SIG-M5 treated with dmso at 0.1 percent for 504 hours (cell line): ENCODE measurements at regions not wholly inside any gene's neighbourhood (a gene's known extent, or its start where the extent isn't known, plus 50 kb on each side); places are given as distances from the start of the nearest gene placed in this dataset.
"Not testable (repeated sequence)": the region's sequence is repeated elsewhere in the genome, so short reads cannot be mapped to it uniquely, and the experiment has no call there.

Experiments
- DNase-seq: peaks from one replicate; lab custom pipeline; 2025; ENCODE audit not compliant: unreplicated experiment; lab: John Stamatoyannopoulos, UW

- DNase-seq, result no peak
Measured at GRCh38 chr17:5943982-5944381, 126.2 kb upstream of the WSCD1 start.

DNA sequence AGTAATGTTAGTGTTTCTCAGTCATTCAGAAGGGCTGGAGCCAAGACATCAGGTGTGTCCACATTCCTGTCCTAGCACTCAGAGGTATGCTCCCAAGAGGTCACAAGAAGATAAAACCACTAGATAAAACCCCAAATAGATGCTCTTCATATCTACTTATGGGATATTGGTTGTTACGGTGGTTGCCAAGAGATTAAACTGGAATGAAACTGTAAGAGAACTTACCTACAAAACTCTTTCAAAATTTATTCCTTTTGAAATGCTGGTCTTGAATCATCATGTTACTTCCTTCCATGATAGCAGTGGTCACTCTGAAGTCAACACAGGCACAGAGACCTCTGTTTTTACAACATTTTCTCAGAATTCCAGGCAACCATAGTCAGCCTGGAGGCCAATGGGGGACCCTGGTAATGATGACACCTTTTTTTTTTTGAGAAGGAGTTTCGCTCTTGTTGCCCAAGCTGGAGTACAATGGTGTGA, 122.4 kb upstream of the WSCD1 start:
- DNase-seq, result no peak

DNA sequence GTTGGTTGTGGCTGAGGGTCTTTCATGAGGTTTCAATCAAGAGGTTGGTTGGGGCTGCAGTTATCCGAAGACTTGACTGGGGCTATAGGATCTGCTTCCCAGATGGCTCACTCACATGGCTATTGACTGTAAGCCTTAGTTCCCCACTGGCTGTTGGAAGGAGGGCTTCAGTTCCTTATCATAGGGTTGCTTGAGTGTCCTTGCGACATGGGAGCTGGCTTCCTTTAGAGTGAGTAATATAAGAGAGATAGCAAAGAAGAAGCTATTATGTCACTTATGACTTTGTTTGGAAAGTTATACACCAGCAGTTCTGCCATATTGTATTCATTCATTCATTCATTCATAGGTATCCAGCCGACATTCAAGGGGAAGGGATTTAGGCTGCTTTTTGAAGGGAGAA, 121.4 kb upstream of the WSCD1 start:
- no peak for DNase-seq

GRCh38 chr17:5950878-5951277, 119.3 kb upstream of the WSCD1 start:
- no peak for DNase-seq

- DNase-seq, result no peak
Measured at GRCh38 chr17:5951912-5952311, 118.3 kb upstream of the WSCD1 start.

DNA sequence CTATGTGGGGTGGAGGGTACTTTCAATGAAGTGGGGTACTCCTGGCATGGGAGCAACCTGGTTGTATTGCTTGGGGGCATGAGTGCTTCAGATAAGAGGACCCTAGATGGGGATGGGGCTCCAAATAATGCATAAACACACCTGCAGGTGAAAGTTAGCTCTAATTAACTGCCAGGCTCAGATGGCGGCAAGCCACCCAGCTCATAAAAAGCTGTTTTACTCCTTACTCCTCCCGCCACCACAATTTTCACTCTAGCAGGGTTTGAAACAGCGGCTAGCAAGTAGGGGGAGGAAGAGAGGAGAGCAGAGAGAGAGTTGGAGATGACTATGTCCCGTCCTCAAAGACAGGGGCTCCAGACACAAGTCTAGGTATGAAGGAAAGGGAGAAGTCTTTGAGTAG, 117.7 kb upstream of the WSCD1 start:
- no peak for DNase-seq

DNA sequence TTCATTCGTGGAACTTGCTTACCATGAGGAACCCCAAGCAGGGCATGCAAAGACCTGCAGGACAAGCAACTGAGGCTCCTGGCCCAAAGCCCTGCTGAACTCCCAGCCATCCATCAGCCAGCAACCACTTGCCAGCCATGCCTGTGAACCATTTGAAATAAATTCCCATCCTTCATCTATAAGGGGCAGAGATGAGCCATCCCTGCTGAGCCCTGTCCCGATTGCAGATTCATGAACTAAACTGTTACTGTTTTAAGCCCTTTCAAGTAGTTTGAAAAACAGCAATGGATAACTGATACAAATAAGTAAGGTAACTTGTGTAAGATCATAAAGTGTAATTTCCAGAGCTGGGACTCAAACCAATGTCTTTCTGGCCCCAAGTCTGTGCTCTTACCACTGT, 114.4 kb upstream of the WSCD1 start:
- no peak for DNase-seq

GRCh38 chr17:5958850-5959249, 111.3 kb upstream of the WSCD1 start:
- DNase-seq, result no peak

DNA sequence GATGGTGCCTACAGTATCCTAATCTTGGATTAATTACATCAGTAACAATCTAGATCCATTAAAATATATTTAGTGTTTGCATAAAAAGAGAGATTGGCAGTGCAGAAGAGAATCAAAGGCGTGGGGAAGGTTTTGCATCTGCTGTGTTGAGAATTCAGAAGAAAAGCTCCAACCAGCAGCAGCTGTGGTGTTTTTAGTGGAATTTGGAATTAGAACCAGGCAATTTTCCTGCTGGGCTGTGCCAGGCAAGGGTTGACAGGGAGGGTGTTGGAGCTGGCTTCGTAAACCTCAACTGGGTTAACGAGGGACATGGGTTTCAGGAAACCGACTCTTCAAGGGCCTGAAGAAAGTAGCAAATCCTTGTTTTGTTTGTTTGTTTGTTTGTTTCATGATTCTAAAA, 107.8 kb upstream of the WSCD1 start:
- no peak for DNase-seq

GRCh38 chr17:5971969-5972368, 98.2 kb upstream of the WSCD1 start:
- DNase-seq, result no peak

DNA sequence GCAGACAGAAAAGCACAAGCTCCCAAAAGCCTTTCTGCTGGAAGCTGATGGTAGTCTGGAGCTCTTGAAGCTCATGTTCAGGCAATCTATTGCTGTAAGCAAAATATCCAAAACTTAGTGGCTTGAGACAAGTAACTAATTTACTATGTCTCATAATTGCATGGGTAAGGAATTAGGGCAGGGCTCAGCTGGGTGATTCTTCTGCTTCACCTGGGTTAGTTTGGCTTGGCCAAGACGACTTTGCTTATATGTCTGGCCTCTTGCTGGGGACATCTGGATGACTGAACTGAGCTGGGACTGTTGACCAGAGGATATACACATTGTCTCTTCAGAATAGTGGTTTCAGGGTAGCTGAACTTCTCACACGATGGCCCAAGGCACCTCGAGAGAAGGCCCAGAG, 96.8 kb upstream of the WSCD1 start:
- DNase-seq, result no peak

DNA sequence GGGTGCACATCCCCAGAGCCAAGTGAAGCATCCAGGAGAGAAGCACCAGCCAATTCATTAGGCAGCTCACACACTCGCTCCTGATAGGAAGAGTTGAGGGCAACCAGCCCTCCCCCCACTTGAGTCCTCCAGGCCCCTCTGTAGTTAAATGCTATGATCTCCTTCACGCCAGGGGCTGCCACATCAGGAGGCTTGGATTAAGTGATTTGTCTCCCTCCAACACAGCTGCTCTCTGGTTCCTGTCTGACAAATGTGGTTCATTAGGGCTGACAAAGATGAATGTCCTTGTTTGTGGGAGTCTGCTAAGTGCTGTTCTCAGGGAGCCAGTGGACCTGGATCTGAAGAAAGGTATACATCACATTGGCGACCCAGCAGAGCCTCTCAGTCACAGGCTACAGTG, 94.5 kb upstream of the WSCD1 start:
- DNase-seq, result no peak

- no peak for DNase-seq
Measured at GRCh38 chr17:5976251-5976650, 93.9 kb upstream of the WSCD1 start.

- no peak for DNase-seq
Measured at GRCh38 chr17:5978496-5978895, 91.7 kb upstream of the WSCD1 start.

DNA sequence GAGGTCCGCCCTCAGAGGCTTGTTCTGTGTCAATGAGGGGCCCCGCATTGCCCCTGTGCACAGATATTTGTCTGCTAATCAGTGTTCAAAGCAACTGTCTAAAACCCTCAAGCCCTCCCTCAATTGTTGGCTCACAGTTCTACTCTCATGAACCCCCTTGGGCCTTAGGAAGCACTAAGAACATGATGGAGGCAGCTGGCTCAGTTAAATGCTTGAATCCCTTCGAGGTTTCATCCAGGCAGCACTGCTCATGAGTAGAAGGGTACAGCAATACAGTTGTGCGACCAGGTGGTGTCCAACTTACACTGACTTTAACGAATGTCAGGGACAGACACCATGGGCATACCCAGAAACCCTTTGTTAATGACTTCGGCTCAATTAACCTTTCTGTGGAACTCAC, 89.2 kb upstream of the WSCD1 start:
- no peak for DNase-seq

DNA sequence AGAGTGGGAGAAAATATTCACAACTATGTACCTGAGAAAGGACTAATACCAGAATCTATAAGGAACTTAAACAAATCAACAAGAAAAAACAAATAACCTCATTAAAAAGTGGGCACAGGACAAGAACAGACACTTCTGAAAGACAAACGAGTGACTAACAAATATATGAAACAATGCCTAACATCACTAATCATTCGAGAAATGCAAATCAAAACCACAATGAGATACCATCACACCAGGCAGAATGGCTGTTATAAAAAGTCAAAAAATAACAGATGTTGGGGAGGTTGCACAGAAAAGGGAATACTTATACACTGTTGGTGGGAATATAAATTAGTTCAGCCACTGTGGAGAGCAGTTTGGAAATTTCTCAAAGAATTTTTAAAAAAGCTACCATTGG, 83.5 kb upstream of the WSCD1 start:
- no peak for DNase-seq

DNA sequence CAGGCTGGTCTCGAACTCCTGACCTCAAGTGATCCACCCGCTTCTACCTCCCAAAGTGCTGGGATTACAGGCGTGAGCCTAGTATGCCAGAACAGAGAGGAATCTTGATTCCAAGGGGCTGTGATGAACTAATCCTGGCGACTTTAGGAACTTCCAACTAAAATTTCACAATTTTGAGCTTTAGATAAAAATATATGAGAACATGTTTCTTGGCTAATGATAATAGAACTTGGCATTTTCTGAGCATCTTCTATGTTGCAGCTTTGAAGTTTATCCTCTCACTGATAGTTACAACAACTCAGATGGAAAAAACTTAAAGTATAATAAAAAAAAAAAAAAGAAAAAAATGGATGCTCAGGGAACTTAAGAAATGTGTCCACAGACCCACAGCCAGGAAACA, 69.8 kb upstream of the WSCD1 start:
- no peak for DNase-seq

DNA sequence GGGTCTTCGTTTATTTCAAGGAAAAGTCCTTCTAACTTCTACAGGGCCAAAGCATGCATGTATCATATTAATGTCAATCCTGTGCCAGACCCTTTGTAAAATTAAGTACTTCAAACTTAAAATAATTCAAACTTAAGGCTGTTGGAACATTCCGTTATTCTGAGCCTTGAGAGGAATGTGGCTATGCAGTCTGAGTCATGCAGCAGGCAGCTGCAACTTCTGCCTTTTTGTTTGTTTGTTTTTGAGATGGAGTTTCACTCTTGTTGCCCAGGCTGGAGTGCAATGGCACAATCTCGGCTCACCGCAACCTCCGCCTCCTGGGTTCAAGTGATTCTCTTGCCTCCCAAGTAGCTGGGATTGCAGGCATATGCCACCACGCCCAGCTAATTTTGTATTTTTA, 67.0 kb upstream of the WSCD1 start:
- DNase-seq, result not testable (repeated sequence)

DNA sequence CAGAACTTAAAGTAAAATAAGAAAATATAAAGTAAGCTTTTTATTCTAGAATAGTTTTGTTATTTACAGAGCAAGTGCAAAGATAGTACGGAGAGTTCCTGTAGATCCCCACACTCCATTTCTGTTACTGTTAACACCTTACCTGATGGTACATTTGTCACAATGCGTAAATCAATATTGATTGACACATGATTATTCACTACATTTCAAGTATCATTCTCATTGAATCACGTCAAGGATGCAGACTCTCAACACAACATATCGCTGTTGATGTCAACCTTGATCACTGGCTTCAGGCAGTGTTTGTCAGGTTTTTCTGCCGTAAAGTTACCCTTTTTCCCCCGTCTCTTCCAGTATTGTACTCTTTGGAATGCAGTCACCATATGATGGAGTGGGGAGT, 64.2 kb upstream of the WSCD1 start:
- DNase-seq, result no peak

DNA sequence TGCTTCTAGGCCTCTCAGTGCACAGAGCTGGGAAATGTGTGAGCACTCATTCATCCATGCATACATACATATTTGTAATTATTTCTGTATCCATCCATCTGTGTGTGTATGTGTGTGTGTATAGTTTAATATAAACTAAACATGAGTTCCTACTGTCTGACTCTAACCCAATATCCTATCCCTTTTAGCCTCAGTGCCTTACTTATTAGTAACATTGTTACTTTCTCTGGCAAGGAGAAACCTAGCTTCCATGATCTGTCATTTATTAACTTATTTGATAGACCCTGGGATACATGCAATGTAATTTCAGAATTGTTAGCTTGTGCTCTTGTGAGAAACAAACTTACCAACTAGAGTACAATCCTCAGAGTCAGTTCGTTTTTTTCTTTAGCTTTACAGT, 59.0 kb upstream of the WSCD1 start:
- no peak for DNase-seq

DNA sequence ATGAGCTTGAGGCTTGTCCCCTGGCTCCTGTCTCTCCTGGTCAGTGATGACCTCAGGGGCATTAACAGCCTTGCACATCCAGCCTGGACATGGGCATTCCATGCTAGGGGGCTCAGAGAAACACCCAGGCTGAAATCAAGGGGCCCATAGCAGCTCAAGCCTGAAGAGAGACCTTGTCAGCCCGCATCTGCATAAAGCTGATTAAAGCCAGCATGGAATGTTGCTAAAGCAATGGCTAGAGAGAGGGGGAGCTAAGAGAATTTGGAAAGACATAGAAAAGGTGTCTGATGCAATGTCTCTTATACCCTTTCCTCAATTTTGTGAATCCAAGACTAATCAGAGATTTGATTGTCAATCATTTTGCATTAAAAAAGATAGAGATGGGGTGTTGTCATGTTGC, 51.4 kb upstream of the WSCD1 start:
- no peak for DNase-seq

DNA sequence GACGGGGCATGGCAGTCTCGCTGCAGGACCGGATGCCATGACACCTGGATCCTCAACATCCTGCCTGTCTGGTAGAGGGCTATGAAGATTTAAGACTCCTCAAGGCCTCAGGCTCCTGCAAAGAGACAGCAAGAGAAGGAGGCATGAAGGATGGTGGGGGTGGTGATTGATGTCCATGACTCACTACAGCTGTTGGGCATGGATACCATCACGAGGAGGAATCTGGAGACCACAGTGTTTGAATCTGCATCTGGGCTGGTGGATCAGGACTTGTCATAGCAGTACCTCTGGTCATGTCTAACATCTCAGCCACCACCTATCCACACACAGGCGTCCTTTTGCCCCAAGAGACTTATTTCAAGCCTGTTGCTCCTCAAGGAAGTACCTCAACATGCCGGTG, 50.2 kb upstream of the WSCD1 start:
- DNase-seq, result no peak

DNA sequence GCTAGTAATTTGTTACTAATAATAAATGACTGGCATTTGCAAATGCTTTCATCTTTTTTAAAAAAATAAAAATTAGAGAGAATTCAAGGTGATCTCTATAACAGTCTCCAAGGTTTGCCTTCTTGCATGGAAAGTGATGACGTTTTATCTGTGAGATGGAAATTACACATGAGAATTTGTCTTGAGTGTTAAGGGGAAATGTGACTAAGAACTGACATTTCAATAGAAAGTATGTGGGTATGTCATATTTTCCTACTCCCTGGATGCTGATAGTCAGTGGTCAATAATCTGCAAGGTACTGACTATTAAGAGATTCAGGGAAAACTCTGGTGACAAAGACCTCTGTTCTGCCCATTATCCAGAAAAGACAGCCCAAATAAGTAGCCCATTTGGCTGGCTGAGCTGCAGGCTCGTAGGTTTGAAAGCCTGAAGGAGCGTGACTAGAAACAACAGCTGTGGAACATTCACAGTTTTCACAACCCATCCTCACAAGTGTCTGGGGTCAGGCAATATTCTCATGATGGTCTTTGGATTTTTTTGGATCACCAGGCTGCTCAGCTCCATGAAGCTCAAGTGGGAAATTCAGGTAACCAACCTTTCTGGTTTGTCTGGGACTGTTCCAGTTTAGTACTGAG, 49.7 kb upstream of the WSCD1 start:
- no peak for DNase-seq
